ENCODE measurements at regions not wholly inside any gene's neighbourhood (a gene's known extent, or its start where the extent isn't known, plus 50 kb on each side); places are given as distances from the start of the nearest gene placed in this dataset.

DNA sequence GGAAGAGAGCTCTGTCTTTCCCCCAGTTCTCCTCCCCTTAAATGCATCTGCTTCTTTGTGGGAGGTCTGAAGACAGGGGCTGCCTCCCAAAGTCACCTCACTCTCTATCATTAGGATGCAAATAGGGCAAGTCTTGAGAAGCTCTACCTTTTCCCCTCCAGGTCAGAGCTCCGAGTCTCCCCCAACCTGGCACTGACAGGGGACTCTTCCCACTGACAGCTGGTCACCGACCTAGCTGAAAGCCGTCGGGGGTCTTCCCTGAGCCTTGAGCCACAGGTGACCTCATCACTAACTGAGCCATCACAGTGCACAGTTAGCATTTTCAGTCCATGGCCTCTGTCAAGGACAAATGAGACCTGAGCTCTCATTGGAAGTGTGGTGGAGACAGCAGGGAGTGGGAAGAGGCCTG lies 386.7 kb downstream of the HACE1 start (continued):
- TF ChIP-seq, protein P1, sequence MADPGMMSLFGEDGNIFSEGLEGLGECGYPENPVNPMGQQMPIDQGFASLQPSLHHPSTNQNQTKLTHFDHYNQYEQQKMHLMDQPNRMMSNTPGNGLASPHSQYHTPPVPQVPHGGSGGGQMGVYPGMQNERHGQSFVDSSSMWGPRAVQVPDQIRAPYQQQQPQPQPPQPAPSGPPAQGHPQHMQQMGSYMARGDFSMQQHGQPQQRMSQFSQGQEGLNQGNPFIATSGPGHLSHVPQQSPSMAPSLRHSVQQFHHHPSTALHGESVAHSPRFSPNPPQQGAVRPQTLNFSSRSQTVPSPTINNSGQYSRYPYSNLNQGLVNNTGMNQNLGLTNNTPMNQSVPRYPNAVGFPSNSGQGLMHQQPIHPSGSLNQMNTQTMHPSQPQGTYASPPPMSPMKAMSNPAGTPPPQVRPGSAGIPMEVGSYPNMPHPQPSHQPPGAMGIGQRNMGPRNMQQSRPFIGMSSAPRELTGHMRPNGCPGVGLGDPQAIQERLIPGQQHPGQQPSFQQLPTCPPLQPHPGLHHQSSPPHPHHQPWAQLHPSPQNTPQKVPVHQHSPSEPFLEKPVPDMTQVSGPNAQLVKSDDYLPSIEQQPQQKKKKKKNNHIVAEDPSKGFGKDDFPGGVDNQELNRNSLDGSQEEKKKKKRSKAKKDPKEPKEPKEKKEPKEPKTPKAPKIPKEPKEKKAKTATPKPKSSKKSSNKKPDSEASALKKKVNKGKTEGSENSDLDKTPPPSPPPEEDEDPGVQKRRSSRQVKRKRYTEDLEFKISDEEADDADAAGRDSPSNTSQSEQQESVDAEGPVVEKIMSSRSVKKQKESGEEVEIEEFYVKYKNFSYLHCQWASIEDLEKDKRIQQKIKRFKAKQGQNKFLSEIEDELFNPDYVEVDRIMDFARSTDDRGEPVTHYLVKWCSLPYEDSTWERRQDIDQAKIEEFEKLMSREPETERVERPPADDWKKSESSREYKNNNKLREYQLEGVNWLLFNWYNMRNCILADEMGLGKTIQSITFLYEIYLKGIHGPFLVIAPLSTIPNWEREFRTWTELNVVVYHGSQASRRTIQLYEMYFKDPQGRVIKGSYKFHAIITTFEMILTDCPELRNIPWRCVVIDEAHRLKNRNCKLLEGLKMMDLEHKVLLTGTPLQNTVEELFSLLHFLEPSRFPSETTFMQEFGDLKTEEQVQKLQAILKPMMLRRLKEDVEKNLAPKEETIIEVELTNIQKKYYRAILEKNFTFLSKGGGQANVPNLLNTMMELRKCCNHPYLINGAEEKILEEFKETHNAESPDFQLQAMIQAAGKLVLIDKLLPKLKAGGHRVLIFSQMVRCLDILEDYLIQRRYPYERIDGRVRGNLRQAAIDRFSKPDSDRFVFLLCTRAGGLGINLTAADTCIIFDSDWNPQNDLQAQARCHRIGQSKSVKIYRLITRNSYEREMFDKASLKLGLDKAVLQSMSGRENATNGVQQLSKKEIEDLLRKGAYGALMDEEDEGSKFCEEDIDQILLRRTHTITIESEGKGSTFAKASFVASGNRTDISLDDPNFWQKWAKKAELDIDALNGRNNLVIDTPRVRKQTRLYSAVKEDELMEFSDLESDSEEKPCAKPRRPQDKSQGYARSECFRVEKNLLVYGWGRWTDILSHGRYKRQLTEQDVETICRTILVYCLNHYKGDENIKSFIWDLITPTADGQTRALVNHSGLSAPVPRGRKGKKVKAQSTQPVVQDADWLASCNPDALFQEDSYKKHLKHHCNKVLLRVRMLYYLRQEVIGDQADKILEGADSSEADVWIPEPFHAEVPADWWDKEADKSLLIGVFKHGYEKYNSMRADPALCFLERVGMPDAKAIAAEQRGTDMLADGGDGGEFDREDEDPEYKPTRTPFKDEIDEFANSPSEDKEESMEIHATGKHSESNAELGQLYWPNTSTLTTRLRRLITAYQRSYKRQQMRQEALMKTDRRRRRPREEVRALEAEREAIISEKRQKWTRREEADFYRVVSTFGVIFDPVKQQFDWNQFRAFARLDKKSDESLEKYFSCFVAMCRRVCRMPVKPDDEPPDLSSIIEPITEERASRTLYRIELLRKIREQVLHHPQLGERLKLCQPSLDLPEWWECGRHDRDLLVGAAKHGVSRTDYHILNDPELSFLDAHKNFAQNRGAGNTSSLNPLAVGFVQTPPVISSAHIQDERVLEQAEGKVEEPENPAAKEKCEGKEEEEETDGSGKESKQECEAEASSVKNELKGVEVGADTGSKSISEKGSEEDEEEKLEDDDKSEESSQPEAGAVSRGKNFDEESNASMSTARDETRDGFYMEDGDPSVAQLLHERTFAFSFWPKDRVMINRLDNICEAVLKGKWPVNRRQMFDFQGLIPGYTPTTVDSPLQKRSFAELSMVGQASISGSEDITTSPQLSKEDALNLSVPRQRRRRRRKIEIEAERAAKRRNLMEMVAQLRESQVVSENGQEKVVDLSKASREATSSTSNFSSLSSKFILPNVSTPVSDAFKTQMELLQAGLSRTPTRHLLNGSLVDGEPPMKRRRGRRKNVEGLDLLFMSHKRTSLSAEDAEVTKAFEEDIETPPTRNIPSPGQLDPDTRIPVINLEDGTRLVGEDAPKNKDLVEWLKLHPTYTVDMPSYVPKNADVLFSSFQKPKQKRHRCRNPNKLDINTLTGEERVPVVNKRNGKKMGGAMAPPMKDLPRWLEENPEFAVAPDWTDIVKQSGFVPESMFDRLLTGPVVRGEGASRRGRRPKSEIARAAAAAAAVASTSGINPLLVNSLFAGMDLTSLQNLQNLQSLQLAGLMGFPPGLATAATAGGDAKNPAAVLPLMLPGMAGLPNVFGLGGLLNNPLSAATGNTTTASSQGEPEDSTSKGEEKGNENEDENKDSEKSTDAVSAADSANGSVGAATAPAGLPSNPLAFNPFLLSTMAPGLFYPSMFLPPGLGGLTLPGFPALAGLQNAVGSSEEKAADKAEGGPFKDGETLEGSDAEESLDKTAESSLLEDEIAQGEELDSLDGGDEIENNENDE (IDR thresholded peaks at IDR 0.05; ENCODE audit: low read depth, low read length), result no peak
- TF ChIP-seq LCOR (CRISPR knock-in tag; IDR thresholded peaks at IDR 0.05), result no peak
